ENCODE measurements at regions not wholly inside any gene's neighbourhood (a gene's known extent, or its start where the extent isn't known, plus 50 kb on each side); places are given as distances from the start of the nearest gene placed in this dataset.

DNA sequence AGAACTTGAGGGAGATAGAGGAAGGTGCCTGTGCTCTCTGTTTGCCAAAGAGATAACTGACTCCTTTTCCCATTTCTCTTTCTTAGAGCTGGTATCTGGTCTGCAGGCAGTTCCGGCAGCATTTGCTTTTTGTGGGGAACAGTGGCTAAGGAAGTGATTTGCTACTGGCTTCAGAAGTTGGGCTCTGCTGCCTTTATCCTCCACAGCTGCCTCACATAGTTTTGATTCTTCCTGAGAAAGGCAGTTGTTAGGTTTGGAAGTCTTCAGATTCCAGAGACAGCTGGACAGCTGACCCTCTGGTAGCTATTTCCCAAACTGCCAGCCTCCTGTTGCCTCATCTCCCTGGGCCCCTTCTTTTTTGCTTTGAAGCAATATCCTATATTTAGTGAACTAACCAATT, 62.6 kb upstream of the MACF1 start:
- no peak for DNase-seq

DNA sequence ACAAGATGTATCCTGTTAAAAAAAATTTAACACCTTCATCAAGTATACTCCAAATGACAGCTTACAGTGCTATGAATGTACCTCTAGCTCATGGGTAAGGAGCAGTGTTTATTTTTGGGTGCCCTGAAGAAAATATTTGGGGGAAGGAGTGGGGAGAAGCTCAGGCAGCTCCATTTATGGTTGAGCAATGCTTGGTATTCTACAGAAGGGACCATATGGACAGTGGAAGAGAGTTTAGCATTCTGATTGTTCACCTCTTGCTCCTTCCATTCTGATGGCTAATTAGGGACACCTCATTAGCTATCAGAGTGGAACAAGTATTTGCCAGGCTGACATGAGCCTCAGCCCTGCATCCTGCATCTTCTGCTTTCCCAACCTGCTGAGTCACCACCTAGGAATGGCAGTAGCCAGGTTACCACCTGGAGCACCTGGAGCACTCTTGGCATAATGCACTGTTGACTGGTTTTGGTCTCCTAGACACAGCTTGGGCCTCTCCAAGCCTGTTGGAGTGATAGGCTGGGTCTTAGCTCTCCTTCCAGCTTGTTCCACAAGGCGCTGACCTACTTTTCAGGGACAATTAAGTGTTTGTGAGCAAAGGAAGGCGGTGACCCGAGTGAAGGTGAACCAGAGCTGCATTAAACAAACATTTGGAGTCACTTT, 62.0 kb upstream of the MACF1 start:
- DNase-seq, result no peak

DNA sequence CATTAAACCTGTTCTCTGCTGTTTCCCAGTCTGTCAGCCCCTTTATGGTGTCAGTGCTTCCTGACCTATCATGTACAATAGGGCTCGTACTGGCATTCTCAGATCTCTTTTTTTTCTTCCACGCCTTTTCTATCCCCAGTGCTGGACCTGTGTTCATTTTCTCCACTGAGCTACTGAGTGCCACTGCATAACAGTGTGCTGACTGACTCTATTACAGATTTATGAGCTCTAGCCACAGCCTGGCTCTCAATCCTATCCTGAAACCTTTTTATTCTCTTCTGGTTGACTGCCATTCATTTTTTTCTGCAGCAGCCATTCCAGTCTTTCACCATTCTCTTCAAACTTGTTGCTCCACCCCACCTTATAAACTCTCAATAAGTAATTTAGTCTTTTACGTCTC, 59.6 kb upstream of the MACF1 start:
- no peak for DNase-seq

- no peak for DNase-seq
These were observed 59.0 kb upstream of the MACF1 start for GRCh38 chr1:39145331-39145965.

- DNase-seq, result no peak
These were observed 57.8 kb upstream of the MACF1 start for GRCh38 chr1:39146681-39147080.

DNA sequence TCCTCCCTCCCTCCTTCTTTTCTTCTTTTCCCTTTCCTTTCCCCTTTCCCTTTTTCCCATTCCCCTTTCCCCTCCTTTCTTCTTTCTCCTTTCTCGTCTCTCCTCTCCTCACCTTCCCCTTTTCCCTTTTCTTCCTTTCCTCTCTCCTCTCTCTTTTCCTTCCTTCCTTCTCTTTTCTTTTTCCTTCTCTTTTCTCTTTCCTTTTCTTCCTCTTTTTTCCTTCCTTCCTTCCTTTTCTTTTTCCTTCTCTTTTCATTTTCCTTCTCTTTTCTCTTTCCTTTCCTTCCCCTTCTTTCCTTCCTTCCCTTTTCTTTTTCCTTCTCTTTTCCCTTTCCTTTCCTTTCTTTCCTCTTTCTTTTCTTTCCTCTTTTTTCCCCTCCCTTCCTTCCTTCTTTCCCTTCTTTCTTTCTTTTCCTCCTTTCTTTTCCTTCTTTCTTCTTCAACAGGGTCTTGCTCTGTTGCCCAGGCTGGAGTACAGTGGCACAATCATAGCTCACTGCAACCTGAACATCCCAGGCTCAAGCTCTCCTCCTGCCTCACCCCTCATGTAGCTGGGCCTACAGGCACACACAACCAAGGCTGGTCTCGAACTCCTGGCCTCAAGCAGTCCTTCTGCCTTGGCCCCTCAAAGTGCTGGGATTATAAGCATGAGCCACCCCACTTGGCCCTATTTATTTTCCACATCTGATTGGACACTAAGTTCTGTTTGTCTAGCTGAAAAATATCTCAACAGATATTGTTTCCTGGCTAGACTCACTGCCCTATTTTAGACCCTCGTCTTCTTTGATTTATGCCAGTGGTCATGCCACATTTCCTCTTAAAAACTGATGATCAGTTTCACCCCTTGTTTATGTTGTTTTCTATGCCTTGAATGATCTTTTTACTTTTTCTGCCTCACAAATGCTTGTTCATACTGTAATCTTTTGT, 57.1 kb upstream of the MACF1 start:
- no peak for DNase-seq

DNA sequence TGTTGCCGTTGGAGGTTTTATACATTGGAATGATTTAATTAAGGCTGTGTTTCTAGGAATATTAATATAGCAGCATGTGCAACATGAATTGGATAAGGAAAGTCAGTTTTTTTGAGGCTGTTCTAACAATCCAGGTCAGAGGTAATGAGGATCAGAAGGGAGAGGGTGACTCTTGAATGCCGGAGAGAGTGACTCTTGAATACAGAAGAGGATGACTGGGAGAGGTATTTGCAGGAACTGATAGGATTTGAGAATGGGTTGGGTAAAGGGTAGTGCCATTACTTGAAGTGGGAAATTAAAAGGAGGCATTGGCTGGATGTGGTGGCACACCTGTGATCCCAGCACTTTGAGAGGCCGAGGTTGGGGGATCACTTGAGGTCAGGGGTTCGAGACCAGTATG, 55.6 kb upstream of the MACF1 start:
- no peak for DNase-seq

GRCh38 chr1:39149509-39149908, 55.0 kb upstream of the MACF1 start:
- no peak for DNase-seq

DNA sequence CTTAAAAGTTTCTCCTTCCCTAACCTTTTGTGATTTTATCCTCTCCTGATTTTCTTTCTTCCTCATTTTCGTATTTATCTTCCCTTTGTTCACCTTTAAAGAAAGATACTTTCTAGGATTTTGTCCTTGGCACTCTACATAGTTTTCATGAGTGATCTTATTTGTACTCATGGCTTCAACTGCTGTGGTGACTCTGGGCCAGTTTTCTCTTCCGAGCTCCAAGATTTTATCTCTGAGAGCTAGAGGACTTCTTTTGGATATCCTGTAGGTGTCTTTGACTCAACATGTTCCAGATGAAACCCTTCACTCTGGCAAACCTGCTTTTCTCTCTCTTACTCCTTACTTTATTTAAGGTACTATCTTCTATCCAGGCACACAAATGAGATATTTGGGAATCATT, 53.7 kb upstream of the MACF1 start:
- no peak for DNase-seq

DNA sequence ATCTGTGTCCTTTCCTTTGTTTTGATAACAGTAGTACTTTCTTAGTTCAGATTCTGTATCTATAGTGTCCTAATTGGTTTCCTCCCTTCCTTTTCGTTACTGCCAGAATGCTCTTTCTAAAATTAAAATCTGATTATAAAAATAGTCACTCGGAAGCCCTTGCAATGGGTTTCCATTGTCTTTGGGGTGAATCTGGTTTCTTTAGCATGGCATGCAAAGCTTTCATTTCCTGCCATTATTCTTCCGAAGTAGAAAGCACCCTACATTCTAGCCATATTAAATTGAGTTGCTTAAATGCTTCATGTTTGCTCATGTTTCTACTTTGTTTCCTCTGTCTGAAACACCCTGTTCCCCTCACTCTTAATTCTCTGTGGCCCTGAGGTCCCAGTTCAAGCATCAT, 53.2 kb upstream of the MACF1 start:
- DNase-seq, result no peak

DNA sequence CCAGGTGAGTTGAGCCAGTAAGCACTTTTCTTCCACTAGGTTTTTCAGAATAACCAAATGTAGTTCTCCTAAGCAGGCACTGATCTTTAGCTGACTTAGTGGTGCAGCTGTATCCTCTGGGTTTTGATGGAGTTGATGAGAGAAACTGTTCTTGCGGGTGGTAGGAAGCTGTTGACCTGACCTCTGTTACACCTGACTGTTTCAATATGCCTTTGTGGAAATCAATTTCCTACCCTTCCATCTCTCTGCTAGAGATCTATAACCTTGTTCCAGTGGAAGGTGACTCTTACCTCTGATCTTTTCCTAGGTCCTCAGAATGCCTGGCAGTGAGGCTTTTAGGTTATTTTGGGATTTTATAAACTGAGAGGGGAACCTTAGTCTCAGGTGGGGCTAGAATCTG, 51.6 kb upstream of the MACF1 start:
- DNase-seq, result no peak

DNA sequence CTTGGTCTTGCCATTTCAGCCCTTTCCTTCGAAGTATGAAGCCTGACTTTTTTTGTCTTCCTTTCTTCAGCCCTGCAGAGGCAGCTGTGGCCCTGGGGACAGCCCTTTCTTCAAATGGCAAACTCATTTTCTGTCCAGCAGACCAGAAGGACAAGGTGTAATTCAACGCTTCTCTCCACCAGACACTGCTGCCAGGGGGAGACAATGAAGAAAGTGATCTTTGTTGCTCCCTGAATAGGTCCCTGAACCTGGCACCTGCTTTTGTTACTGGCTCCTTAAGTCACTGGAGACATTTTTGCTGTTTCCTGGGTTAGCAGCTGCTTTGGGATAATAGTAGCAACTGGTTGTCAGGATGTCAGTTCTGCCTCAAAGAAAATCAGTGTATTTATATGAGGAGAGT, 50.8 kb upstream of the MACF1 start:
- no peak for DNase-seq

- peak; percentile 73 for DNase-seq
These were observed 49.7 kb upstream of the MACF1 start for GRCh38 chr1:39154553-39155421.

Measured in inflammatory macrophage treated with lipopolysaccharide for 4 hours (primary cell).